Activated CD4-positive, alpha-beta T cell treated with anti-CD3 and anti-CD28 coated beads, Interleukin-2, Interleukin-6, amounts not matched to agents 100 ng/mL and 50 ng/mL, durations not matched to agents 16 hours and 8 hours (primary cell): ENCODE measurements at regions not wholly inside any gene's neighbourhood (a gene's known extent, or its start where the extent isn't known, plus 50 kb on each side); places are given as distances from the start of the nearest gene placed in this dataset.

Experiments used
- DNase-seq: peaks from one replicate; pipeline ENCODE4 v3.0.0-alpha.2; 2020

- no peak for DNase-seq
These were observed 145.3 kb downstream of the VEGFA start for GRCh38 chr6:43915208-43915869.

GRCh38 chr6:43914272-43915147 lies 144.5 kb downstream of the VEGFA start:
- no peak for DNase-seq

GRCh38 chr6:43913375-43914271 lies 143.6 kb downstream of the VEGFA start:
- no peak for DNase-seq

GRCh38 chr6:43912598-43913371 lies 142.8 kb downstream of the VEGFA start:
- DNase-seq = no peak

GRCh38 chr6:43912116-43912577 lies 142.1 kb downstream of the VEGFA start:
- no peak for DNase-seq

- no peak for DNase-seq
These were observed 141.5 kb downstream of the VEGFA start for GRCh38 chr6:43911354-43912115.

GRCh38 chr6:43910638-43911353 lies 140.8 kb downstream of the VEGFA start:
- DNase-seq = no peak

- DNase-seq = no peak
These were observed 140.2 kb downstream of the VEGFA start for GRCh38 chr6:43910149-43910637.

- DNase-seq = no peak
These were observed 139.6 kb downstream of the VEGFA start for GRCh38 chr6:43909474-43910148.

- no peak for DNase-seq
These were observed 137.9 kb downstream of the VEGFA start for GRCh38 chr6:43907789-43908472.

GRCh38 chr6:43907312-43907711 lies 137.3 kb downstream of the VEGFA start:
- DNase-seq = no peak

- no peak for DNase-seq
These were observed 134.5 kb downstream of the VEGFA start for GRCh38 chr6:43904311-43905123.

- no peak for DNase-seq
These were observed 133.8 kb downstream of the VEGFA start for GRCh38 chr6:43903739-43904290.

GRCh38 chr6:43901733-43902230 lies 131.8 kb downstream of the VEGFA start:
- DNase-seq = no peak

GRCh38 chr6:43900916-43901732 lies 131.1 kb downstream of the VEGFA start:
- DNase-seq = no peak

- no peak for DNase-seq
These were observed 130.5 kb downstream of the VEGFA start for GRCh38 chr6:43900560-43900915.

GRCh38 chr6:43899830-43900229 lies 129.8 kb downstream of the VEGFA start:
- no peak for DNase-seq
